OCI-LY3 (cell line): ENCODE measurements at regions not wholly inside any gene's neighbourhood (a gene's known extent, or its start where the extent isn't known, plus 50 kb on each side); places are given as distances from the start of the nearest gene placed in this dataset.

ENCODE experiments used
- CTCF ChIP-seq: fragments of 200-600, 300-600 bp; sonication (generic); IDR thresholded peaks from 2 replicates; pipeline ENCODE4 v1.5.1; 2014; ENCODE audit warnings: antibody characterized with exemption, low read length, low read depth
- EZH2phosphoT487 ChIP-seq: fragments of 200-600 bp; shearing (Covaris generic); IDR thresholded peaks from 2 replicates; pipeline ENCODE4 v1.6.1; 2018; ENCODE audit warnings: antibody characterized with exemption, mixed run types, low read depth

GRCh38 chr16:48845261-48845660 is 235.3 kb upstream of the N4BP1 start:
- no peak for TF ChIP-seq CTCF
- no peak for TF ChIP-seq EZH2phosphoT487
